NT2/D1 (cell line): ENCODE measurements at regions not wholly inside any gene's neighbourhood (a gene's known extent, or its start where the extent isn't known, plus 50 kb on each side); places are given as distances from the start of the nearest gene placed in this dataset.

Experiments used
- SUZ12 ChIP-seq: IDR thresholded peaks from 2 replicates; pipeline ENCODE4 v1.6.1; 2011; ENCODE audit not compliant: insufficient read length, insufficient read depth; ENCODE audit errors: extremely low read depth
- ZNF274 ChIP-seq: IDR thresholded peaks from 2 replicates; pipeline ENCODE4 v1.6.1; 2011; ENCODE audit warnings: mild to moderate bottlenecking, low read depth, low read length

GRCh38 chr9:86586144-86586494 lies 231.9 kb upstream of the TUT7 start:
- TF ChIP-seq ZNF274 (no peak), SUZ12 (no peak)
